ENCODE measurements at regions not wholly inside any gene's neighbourhood (a gene's known extent, or its start where the extent isn't known, plus 50 kb on each side); places are given as distances from the start of the nearest gene placed in this dataset.

GRCh38 chr18:10290638-10291235 is 163.7 kb upstream of the APCDD1 start:
- DNase-seq, result no peak

GRCh38 chr18:10291568-10291981 is 162.9 kb upstream of the APCDD1 start:
- DNase-seq, result no peak

GRCh38 chr18:10293966-10294365 is 160.5 kb upstream of the APCDD1 start:
- no peak for DNase-seq

- DNase-seq, result no peak
These were observed 158.7 kb upstream of the APCDD1 start for GRCh38 chr18:10295751-10296150.

GRCh38 chr18:10296491-10296890 is 157.9 kb upstream of the APCDD1 start:
- no peak for DNase-seq

GRCh38 chr18:10297086-10297485 is 157.3 kb upstream of the APCDD1 start:
- no peak for DNase-seq

GRCh38 chr18:10298346-10298745 is 156.1 kb upstream of the APCDD1 start:
- DNase-seq, result no peak

GRCh38 chr18:10299643-10300042 is 154.8 kb upstream of the APCDD1 start:
- no peak for DNase-seq

GRCh38 chr18:10300739-10301138 is 153.7 kb upstream of the APCDD1 start:
- DNase-seq, result no peak

GRCh38 chr18:10301831-10302483 is 152.5 kb upstream of the APCDD1 start:
- no peak for DNase-seq

- no peak for DNase-seq
These were observed 151.3 kb upstream of the APCDD1 start for GRCh38 chr18:10303171-10303570.

- no peak for DNase-seq
These were observed 149.6 kb upstream of the APCDD1 start for GRCh38 chr18:10304853-10305252.

GRCh38 chr18:10306779-10307178 is 147.7 kb upstream of the APCDD1 start:
- DNase-seq, result no peak

GRCh38 chr18:10308154-10308553 is 146.3 kb upstream of the APCDD1 start:
- DNase-seq, result no peak

GRCh38 chr18:10310626-10311025 is 143.8 kb upstream of the APCDD1 start:
- DNase-seq, result no peak

GRCh38 chr18:10312326-10313015 is 142.0 kb upstream of the APCDD1 start:
- no peak for DNase-seq

GRCh38 chr18:10313016-10313342 is 141.5 kb upstream of the APCDD1 start:
- DNase-seq, result no peak

GRCh38 chr18:10314066-10314465 is 140.4 kb upstream of the APCDD1 start:
- DNase-seq, result no peak

- DNase-seq, result no peak
These were observed 138.9 kb upstream of the APCDD1 start for GRCh38 chr18:10315522-10315921.

- no peak for DNase-seq
These were observed 137.7 kb upstream of the APCDD1 start for GRCh38 chr18:10316778-10317177.

GRCh38 chr18:10317864-10318690 is 136.4 kb upstream of the APCDD1 start:
- DNase-seq, result no peak

GRCh38 chr18:10318691-10318970 is 135.8 kb upstream of the APCDD1 start:
- DNase-seq, result no peak

- DNase-seq, result no peak
These were observed 135.4 kb upstream of the APCDD1 start for GRCh38 chr18:10319026-10319425.
